Inflammatory macrophage (primary cell): ENCODE measurements at regions not wholly inside any gene's neighbourhood (a gene's known extent, or its start where the extent isn't known, plus 50 kb on each side); places are given as distances from the start of the nearest gene placed in this dataset.
"Not testable (repeated sequence)": the region's sequence is repeated elsewhere in the genome, so short reads cannot be mapped to it uniquely, and the experiment has no call there.

Experiments used
- DNase-seq, 2 donors: peaks; one replicate each; pipeline ENCODE4 v3.0.0-alpha.2; 2020 to 2022

DNA sequence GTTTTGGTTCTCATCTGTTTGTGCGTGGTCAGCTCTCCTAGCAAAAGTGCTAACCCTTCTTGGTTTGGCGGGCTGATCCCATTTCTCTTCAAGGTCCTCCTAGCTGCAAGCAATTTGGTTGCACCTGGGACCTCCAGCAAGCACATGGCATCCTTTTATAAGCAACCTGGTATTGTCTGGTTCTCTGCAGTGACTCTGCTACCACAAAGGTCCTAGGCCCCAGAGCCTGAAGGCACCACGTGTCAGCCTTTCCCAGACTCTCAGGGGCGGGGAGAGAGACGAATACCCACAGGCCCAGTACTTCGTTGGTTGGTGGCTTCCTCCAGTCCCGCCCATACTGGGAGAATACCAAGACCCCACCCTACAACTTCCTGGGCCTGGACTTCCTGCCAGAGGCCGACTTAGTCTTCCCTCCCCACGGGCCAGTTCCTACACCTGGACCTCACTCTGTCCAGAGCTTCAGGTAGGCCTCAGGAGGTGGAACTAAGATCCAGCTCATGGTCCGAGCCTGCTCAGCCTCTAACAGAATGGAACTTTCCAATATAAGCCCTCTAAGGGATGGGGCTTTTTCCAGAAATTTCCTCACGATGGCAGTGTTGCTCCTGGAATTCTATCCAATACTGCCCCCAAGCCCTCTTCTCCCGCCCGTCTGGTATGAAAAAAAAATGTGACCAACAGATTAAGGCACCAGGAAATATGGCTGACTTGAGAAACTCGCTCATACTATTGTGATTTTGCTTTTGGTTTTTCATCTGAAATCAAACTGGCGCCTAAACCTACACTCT, 192.5 kb upstream of the STK26 start:
- peak; percentile 84 to 88 for DNase-seq

- no peak for DNase-seq
These were observed 191.9 kb upstream of the STK26 start for GRCh38 chrX:131831185-131831520.

DNA sequence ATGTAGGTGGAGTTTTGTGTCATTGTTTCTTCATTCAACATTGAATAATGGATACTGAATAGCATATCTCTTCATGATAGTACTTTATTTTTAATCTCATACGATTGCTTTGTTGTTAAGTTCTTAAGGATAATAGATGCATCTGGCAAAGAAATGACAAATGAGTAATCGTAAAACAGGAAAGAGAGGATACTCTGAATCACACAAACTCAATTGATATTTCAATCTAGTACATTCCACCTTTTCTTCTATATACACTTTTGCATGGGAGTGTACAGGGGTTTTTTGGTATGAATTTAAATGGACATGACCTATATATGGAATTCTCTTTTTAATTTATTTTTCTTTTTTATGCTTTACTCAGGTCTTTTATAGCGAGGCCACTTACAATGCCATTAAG, 186.9 kb upstream of the STK26 start:
- no peak for DNase-seq

- no peak for DNase-seq
These were observed 185.8 kb upstream of the STK26 start for GRCh38 chrX:131837325-131837724.

DNA sequence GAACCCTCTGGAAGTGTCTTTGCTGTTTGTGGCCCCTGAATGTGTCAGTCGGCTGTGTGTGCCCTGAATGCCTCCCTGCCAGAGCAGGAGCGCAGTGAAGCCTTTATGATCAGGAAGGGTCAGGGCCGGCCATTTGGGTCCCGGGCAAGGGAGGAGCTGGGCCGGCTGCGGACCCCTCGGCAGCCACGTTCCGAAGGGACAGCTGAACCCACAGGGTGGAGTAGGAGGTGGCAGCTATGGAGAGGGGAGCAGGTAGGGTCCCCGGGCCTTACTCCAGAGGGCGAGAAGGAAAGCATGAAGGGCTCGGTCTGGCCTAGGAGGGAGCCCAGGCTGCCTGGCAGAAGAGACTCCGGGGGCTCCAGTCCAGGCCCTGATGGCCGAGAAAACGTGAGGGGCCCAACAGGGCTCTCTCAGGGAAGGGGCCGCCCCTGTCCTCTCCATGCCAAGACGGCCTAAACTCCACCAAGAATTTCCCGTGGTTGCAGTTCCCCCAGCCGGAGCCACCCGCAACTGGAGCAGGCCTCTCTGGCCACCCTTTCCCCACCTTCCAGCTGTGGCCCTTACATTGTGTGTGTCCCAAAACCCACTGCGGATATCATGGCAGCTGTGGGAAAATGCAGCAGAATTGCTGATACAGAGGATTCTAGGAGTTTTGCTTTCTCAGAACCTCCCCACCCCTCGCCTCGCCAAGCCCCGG, 182.2 kb upstream of the STK26 start:
- no peak for DNase-seq

DNA sequence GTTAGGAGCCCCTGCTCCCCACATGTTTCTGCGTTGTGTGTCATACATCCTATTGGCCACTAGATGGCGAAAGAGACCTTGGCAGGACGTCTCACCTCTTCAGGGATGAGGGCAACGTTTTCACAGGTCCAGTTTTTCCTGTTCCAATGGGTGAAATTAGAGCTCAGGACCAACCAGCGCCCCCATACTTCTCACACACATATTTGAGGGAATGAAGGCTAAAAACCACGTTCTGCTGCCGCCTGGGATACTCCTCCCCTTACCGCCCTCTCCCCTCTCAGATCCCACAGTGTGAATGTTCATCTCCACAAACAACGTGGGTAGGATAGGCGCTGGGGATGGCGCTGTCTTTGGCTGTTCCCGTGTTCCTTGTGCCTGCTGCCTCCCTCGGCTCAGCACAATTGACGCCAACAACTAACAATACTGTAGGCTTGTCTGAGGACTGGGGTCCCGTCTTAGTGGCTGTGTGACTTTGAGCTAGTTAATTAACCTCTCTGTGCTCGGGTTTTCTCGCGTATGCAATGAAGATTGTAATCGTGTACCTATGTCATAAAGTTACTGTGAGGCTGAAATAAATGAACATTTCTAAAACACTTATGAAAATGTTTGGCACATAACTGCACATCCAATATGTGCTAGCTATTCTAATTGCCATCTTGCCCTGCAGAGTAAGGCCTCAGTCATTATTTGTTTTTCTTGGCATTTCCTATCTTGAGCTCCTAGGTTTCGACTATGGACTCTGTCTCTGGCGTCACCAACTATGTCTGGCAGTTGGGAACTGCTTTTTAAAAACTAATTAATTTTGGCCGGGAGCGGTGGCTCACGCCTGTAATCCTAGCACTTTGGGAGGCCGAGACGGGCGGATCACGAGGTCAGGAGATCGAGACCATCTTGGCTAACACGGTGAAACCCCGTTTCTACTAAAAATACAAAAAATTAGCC, 181.3 kb upstream of the STK26 start:
- DNase-seq = peak; percentile 32 to 42

- DNase-seq = no peak
These were observed 179.1 kb upstream of the STK26 start for GRCh38 chrX:131843987-131844386.

GRCh38 chrX:131845201-131845600, 177.9 kb upstream of the STK26 start:
- no peak for DNase-seq

GRCh38 chrX:131845771-131846170, 177.3 kb upstream of the STK26 start:
- DNase-seq = no peak

- peak; percentile 35 to 42 for DNase-seq
These were observed 172.1 kb upstream of the STK26 start for GRCh38 chrX:131850964-131851363.

DNA sequence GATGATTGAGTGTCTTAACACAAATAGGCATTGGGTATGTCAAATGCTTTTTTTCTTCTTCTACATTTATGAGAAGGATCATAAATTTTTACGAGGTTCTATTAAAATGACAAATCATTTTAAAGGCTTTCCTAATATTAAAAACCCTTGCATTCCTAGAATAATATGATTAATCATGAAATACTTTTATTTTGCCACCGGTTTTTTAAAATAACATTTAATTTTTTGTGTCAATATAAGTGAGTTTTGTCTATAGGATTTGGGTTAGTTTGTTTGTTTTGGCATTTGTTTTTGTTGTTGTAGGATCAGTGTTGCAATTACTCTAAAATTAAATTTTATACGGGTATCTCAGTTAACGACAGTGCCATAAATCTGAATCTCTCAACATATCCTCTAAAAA, 169.7 kb upstream of the STK26 start:
- no peak for DNase-seq

DNA sequence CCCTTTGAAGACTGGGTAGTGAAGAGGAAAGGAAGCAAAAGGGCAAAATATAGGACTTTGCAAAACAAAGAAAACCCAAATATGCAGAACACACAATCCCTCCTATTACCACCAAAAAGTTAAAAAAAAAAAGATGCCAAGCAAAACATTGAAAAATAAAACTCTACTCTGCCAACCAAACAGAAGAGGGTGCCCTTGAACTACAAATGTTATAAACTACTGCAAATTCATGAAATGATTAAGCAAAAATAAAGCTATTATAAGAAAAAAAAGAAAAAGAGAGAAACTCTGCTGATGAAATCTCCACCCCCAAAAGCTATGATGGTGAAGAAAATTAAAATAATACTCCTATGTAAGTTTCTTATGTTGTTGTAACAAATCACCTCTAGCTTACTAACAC, 168.5 kb upstream of the STK26 start:
- DNase-seq = no peak

- DNase-seq = peak in 1 of 2 donors; percentile 4
These were observed 161.9 kb upstream of the STK26 start for GRCh38 chrX:131861088-131861787.

GRCh38 chrX:131862321-131862720, 160.8 kb upstream of the STK26 start:
- DNase-seq = no peak

DNA sequence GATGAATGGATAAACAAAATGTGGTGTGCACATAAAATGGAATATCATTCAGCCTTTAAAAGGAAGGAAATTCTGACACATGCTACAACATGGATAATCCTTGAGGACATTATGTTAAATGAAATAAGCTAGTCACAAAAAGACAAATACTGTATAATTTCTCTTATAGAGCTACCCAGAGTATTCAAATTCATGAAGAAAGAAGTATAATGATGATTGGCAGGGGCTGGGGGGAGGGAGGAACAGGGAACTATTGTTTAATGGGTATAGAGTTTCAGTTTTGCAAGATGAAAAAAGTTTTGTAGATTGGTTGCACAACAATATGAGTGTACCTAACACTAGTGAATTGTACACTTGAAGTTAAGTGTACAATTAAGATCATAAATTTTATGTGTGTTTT, 153.9 kb upstream of the STK26 start:
- DNase-seq = no peak

GRCh38 chrX:131874300-131874699, 148.8 kb upstream of the STK26 start:
- no peak for DNase-seq

GRCh38 chrX:131875827-131876226, 147.3 kb upstream of the STK26 start:
- not testable (repeated sequence) for DNase-seq

DNA sequence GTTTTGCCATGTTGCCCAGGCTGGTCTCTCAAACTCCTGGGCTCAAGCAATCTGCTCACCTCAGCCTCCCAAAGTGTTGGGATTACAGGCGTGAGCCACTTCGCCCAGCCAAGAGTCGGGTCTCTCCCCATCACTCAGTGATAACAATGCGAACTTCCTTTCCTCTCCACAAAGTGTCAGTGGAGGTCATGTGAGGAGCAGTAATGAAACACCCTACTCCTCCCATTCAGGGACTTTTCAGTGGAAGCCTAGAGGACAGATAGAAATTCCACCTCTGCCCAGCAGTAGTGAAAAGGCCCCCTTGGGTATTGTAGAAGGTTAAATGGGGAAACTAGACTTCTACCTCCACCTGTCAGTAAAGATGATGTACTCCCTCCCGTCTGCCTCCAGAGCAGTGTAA, 141.9 kb upstream of the STK26 start:
- DNase-seq = no peak

- not testable (repeated sequence) for DNase-seq
These were observed 138.1 kb upstream of the STK26 start for GRCh38 chrX:131885042-131885441.

DNA sequence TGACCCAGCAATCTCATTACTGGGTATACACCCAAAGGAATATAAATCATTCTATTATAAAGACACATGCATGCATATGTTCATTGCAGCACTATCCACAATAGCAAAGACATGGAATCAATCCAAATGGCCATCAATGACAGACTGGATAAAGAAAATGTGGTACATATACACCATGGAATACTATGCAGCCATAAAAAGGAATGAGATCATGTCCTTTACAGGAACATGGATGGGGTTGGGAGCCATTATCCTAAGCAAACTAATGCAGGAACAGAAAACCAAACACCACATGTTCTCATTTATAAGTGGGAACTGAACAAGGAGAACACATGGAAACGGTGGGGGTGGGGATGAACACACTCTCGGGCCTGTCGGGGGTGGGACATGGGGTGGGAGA, 129.2 kb upstream of the STK26 start:
- DNase-seq = not testable (repeated sequence)

DNA sequence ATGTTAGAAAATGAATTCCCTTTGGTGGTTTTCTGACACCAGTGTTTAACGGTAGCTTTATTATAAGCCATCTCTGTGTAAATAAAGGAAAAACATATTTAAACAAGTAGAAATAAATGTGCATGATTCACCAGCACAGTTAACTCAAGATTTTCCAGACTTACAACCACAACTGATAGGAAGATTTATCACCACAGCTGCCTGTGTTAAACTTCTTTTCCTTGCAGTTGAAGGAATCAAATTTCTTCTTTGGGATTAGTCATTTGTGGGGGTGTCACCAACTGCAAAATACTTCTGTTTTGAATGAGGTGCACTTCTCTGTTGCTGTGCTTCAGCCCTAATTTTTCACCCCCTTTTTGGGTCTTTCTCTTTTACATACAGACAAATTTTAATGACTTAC, 128.1 kb upstream of the STK26 start:
- no peak for DNase-seq

GRCh38 chrX:131895807-131896206, 127.3 kb upstream of the STK26 start:
- no peak for DNase-seq

GRCh38 chrX:131901546-131901945, 121.6 kb upstream of the STK26 start:
- DNase-seq = no peak
